Body of pancreas (tissue), 4 donors: ENCODE measurements at regions not wholly inside any gene's neighbourhood (a gene's known extent, or its start where the extent isn't known, plus 50 kb on each side); places are given as distances from the start of the nearest gene placed in this dataset.

Source experiments
- ATAC-seq: fragments of 150-250 bp; one replicate; pipeline ENCODE4 v1.9.1; 2016
- DNase-seq, 4 donors: peaks; one replicate each; pipeline ENCODE4 v3.0.0-alpha.2; 2019
- H3K27ac ChIP-seq, 4 donors: fragments of 200-600 bp; sonication (generic); 1 replicate in 3 of 4; 2 replicates in 1 of 4; pipeline versions ENCODE4 v1.5.1 to v1.6.1; 2016 to 2019; ENCODE audit warnings: mild to moderate bottlenecking in 1 of 4, mixed read lengths in 1 of 4, moderate library complexity in 1 of 4
- H3K27me3 ChIP-seq, 2 donors: fragments of 200-600 bp; sonication (generic); one replicate each; pipeline ENCODE4 v1.6.0; 2016; ENCODE audit warnings: mild to moderate bottlenecking in 1 of 2
- H3K36me3 ChIP-seq, 2 donors: fragments of 200-600 bp; sonication (generic); replicated peaks in 1 of 2; 2 replicates each; pipeline ENCODE4 v1.5.1; 2016; ENCODE audit warnings: low read depth in 2 of 2; ENCODE audit not compliant: insufficient read depth in 1 of 2
- H3K4me1 ChIP-seq: fragments of 200-600 bp; sonication (generic); one replicate; pipeline ENCODE4 v1.6.0; 2016
- H3K4me3 ChIP-seq, 2 donors: fragments of 200-600 bp; sonication (generic); 1 replicate in 1 of 2; 2 replicates in 1 of 2; pipeline ENCODE4 v1.5.1; 2016 to 2019
- H3K9me3 ChIP-seq, 3 donors: fragments of 200-600 bp; sonication (generic); 1 replicate in 2 of 3; 2 replicates in 1 of 3; pipeline ENCODE4 v1.5.1; 2016
- CTCF ChIP-seq, 7 experiments: fragments of 450-650 bp in 4 of 7; fragments of 200-600 bp in 3 of 7; sonication (generic) in 3 of 7; IDR thresholded peaks; one replicate each; pipeline ENCODE4 v1.5.1; 2016 to 2019; ENCODE audit warnings: antibody characterized with exemption in 7 of 7
- POLR2A ChIP-seq, 3 donors: fragments of 450-650 bp; IDR thresholded peaks; one replicate each; pipeline ENCODE4 v1.6.1; 2016; ENCODE audit warnings: antibody characterized with exemption in 3 of 3, mild to moderate bottlenecking in 2 of 3
- WGBS, 2 donors: methylation state at CpG; one replicate each; pipeline ENCODE4 v1.1.5; 2017; 5-methylcytosine and 5-hydroxymethylcytosine counted together
- intact Hi-C: fragments of 100-400 bp; cut with DNase I; formaldehyde crosslinking; loops from one replicate; pipeline ENCODE4 v1.15.1; 2023

GRCh38 chr12:88377973-88378372 is 202.3 kb downstream of the KITLG start:
- TF ChIP-seq POLR2A (IDR thresholded peaks at IDR 0.05): no peak
- no peak for TF ChIP-seq CTCF (IDR thresholded peaks at IDR 0.05)

GRCh38 chr12:88381466-88381865 is 198.8 kb downstream of the KITLG start:
- Histone ChIP-seq H3K36me3 (no peaks in the 10 kb centered on the region), H3K4me1 (no peaks in the 10 kb centered on the region), H3K27me3 (no peaks in the 10 kb centered on the region), H3K4me3 (no peak overlapping the region), H3K27ac (no peak overlapping the region), H3K9me3 (no peaks in the 10 kb centered on the region)
- WGBS, 2 donors: 68 to 82% methylated on average over 3 of the region's 3 CpGs
- intact Hi-C loops: no loop called here
- ATAC-seq: no peak
- TF ChIP-seq CTCF (IDR thresholded peaks at IDR 0.05) (no peak), POLR2A (IDR thresholded peaks at IDR 0.05) (no peak)
- DNase-seq: no peak

More at GRCh38 chr12:88377973-88378372, 202.3 kb downstream of the KITLG start:
- no peaks in the 10 kb centered on the region for H3K27me3 ChIP-seq
- H3K4me1 ChIP-seq: no peaks in the 10 kb centered on the region
- H3K27ac ChIP-seq: no peak overlapping the region
- intact Hi-C loops: no loop called here
- DNase-seq: no peak
- H3K36me3 ChIP-seq: no peaks in the 10 kb centered on the region
- H3K4me3 ChIP-seq: no peak overlapping the region
- H3K9me3 ChIP-seq: no peaks in the 10 kb centered on the region
- ATAC-seq: no peak

GRCh38 chr12:88383405-88383804 is 196.9 kb downstream of the KITLG start:
- TF ChIP-seq POLR2A (IDR thresholded peaks at IDR 0.05): no peak
- TF ChIP-seq CTCF (IDR thresholded peaks at IDR 0.05): no peak
- DNase-seq (no peak), ATAC-seq (no peak)
- intact Hi-C loops: no loop called here
- H3K9me3 ChIP-seq: no peaks in the 10 kb centered on the region
- no peaks in the 10 kb centered on the region for H3K27me3 ChIP-seq
- 91 to 94% methylated on average over 1 of the region's 1 CpG for WGBS, 2 donors
- no peak overlapping the region for H3K27ac ChIP-seq
- H3K36me3 ChIP-seq: no peaks in the 10 kb centered on the region
- H3K4me1 ChIP-seq: no peaks in the 10 kb centered on the region
- H3K4me3 ChIP-seq: no peak overlapping the region

DNA sequence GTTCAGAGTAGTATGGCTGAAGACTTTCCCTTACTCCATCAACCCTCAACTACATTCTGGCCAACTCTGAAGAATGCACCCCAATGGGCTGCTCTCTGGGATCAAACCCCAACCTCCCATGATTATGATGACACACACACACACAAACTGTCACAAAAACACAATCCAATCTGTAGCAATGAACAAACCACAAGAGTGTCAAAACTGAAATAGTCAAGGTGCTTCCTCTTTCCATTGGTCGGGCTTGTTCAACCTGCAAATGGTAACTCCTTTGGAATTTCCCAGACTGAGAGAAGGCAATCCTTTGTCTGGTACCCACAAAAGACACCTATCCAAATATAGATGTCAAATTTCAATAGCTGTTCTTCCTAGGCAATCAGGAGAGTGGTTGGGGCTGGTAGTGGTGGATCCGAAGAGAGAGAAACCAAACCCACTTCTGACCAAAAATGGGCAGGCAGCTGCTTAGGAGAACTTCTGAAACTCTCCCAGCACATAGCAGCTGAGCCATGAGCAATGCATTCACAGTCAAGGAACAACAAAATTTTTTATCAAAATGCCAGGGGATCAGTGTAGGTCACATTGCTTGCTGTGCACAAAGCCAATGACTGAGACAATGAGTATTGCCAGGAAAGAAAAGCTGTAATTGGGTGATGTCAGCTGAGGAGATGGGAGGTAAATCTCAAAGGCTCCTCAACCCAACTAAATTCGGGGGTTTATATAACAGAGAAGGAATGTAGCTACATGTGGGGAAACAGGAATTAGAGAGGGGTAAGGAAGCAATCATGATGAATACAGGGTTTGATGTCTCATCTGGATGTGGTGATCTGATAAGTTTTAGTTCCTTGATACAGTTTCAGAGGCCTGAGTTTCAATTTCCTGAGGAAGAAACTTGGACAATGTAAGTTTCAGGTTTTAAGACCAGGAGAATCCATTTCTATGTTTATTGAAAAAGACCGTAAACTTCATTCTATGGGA is 191.4 kb downstream of the KITLG start:
- H3K4me1 ChIP-seq: no peaks in the 10 kb centered on the region
- no peak overlapping the region for H3K4me3 ChIP-seq
- no peaks in the 10 kb centered on the region for H3K9me3 ChIP-seq
- DNase-seq (no peak), ATAC-seq (no peak)
- 78 to 91% methylated on average over 4 of the region's 4 CpGs for WGBS, 2 donors
- H3K27me3 ChIP-seq: no peaks in the 10 kb centered on the region
- no peaks in the 10 kb centered on the region for H3K36me3 ChIP-seq
- intact Hi-C loops: no loop called here
- no peak overlapping the region for H3K27ac ChIP-seq
- TF ChIP-seq POLR2A (IDR thresholded peaks at IDR 0.05) (no peak), CTCF (IDR thresholded peaks at IDR 0.05) (no peak)

DNA sequence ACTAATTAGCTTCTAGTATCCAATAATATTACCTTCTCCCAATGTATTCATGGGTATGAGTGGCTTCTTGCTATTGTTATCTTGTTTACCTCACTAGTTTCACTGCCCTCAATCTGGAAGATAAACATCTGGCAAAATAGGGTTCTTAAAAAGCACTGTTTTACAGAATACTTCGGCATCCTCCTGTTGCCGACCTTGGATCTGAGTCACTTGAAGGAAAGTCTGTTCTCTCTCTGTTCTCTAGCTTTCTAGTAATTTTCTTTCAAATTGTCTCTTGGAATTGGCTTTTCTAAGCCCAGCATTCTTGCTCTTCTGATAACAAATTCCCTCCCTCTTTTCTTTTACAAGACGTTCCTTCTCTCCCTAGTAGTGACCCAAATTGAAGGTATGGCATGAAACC is 189.5 kb downstream of the KITLG start:
- intact Hi-C loops: no loop called here

More for the DNA sequence above, 189.5 kb downstream of the KITLG start:
- no peaks in the 10 kb centered on the region for H3K4me1 ChIP-seq
- H3K9me3 ChIP-seq: no peaks in the 10 kb centered on the region
- no peak overlapping the region for H3K4me3 ChIP-seq
- H3K27me3 ChIP-seq: no peaks in the 10 kb centered on the region
- 52 to 62% methylated on average over 3 of the region's 3 CpGs for WGBS, 2 donors
- DNase-seq: no peak
- H3K36me3 ChIP-seq: no peaks in the 10 kb centered on the region
- no peak for TF ChIP-seq CTCF (IDR thresholded peaks at IDR 0.05)
- TF ChIP-seq POLR2A (IDR thresholded peaks at IDR 0.05): no peak
- no peak overlapping the region for H3K27ac ChIP-seq
- no peak for ATAC-seq
